ENCODE measurements at regions not wholly inside any gene's neighbourhood (a gene's known extent, or its start where the extent isn't known, plus 50 kb on each side); places are given as distances from the start of the nearest gene placed in this dataset.

- Histone ChIP-seq H3K4me1 (no peaks in the 10 kb centered on the region), H3K4me3 (no peak overlapping the region), H3K27me3 (no peaks in the 10 kb centered on the region), H3K27ac (no peak overlapping the region), H3K36me3 (no peaks in the 10 kb centered on the region), H3K9me3 (no peaks in the 10 kb centered on the region)
- no peak for TF ChIP-seq CTCF (IDR thresholded peaks at IDR 0.05)
- no peak for TF ChIP-seq POLR2A (IDR thresholded peaks at IDR 0.05)
- DNase-seq = no peak
These were observed 301.0 kb upstream of the NPVF start for GRCh38 chr7:25529320-25529719.

GRCh38 chr7:25536851-25537250 lies 308.6 kb upstream of the NPVF start:
- H3K9me3 ChIP-seq = no peaks in the 10 kb centered on the region
- no peak overlapping the region for H3K4me3 ChIP-seq
- peak overlapping the region in 2 of 4 donors; percentile 42 to 43 for H3K27ac ChIP-seq
- TF ChIP-seq CTCF (IDR thresholded peaks at IDR 0.05) = no peak
- no peaks in the 10 kb centered on the region for H3K36me3 ChIP-seq
- no peak for DNase-seq
- no peaks in the 10 kb centered on the region for H3K4me1 ChIP-seq
- no peaks in the 10 kb centered on the region for H3K27me3 ChIP-seq

- Histone ChIP-seq H3K36me3 (no peaks in the 10 kb centered on the region), H3K9me3 (no peaks in the 10 kb centered on the region), H3K4me3 (no peak overlapping the region), H3K27me3 (no peaks in the 10 kb centered on the region), H3K4me1 (no peaks in the 10 kb centered on the region), H3K27ac (peak overlapping the region in 2 of 4 donors; percentile 42 to 43)
- DNase-seq = no peak
- TF ChIP-seq POLR2A (IDR thresholded peaks at IDR 0.05) = no peak
- no peak for TF ChIP-seq CTCF (IDR thresholded peaks at IDR 0.05)
These were observed 309.5 kb upstream of the NPVF start for GRCh38 chr7:25537662-25538375.

GRCh38 chr7:25541094-25541821 lies 313.0 kb upstream of the NPVF start:
- DNase-seq = no peak
- Histone ChIP-seq H3K36me3 (no peaks in the 10 kb centered on the region), H3K27me3 (no peaks in the 10 kb centered on the region), H3K27ac (no peak overlapping the region), H3K4me3 (no peak overlapping the region), H3K4me1 (no peaks in the 10 kb centered on the region), H3K9me3 (no peaks in the 10 kb centered on the region)
- TF ChIP-seq CTCF (IDR thresholded peaks at IDR 0.05) (no peak), POLR2A (IDR thresholded peaks at IDR 0.05) (no peak)

GRCh38 chr7:25541877-25542276 lies 313.6 kb upstream of the NPVF start:
- no peaks in the 10 kb centered on the region for H3K36me3 ChIP-seq
- H3K4me3 ChIP-seq = no peak overlapping the region
- no peaks in the 10 kb centered on the region for H3K9me3 ChIP-seq
- H3K27ac ChIP-seq = no peak overlapping the region
- no peak for DNase-seq
- no peak for TF ChIP-seq POLR2A (IDR thresholded peaks at IDR 0.05)
- TF ChIP-seq CTCF (IDR thresholded peaks at IDR 0.05) = no peak
- no peaks in the 10 kb centered on the region for H3K27me3 ChIP-seq
- no peaks in the 10 kb centered on the region for H3K4me1 ChIP-seq

Measured in Peyer's patch (tissue), 4 donors.